ENCODE measurements at regions not wholly inside any gene's neighbourhood (a gene's known extent, or its start where the extent isn't known, plus 50 kb on each side); places are given as distances from the start of the nearest gene placed in this dataset.

DNA sequence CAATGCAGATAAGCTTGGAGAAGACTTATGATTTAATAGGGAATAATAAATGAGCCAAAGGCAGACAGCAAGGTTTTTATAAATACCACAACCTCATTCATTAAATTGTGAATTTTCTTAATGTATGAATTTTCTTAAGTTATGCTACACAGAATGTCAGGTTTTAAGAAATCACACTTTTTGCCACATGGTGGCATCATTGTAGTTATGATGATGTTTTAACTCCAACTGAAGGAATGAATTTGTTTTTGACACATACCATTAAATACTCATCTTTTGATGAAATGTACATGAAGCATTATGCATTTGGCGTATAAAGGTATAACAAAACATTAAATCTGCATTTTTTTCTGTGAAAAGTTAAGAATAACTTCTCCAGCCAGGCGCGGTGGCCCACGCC lies 524.1 kb upstream of the FBXO33 start:
- DNase-seq = no peak

DNA sequence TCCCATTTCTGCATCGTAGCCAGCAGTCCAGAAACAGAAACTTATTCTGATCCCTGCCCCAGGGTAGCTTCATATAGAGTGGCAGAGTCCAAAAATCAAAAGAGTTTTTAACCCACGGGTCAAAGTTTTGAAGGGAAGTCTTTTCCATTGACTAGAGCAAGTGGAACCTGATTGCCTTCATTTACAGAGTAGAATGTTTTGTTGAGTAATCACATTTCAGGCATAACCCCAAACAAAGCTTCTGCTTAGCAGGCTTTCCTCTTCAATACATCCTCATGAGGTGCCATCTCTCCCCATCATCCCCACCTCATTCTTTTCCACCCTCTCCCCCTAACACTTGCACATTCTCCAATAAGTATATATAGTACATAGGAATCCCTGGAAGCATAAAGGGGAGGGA lies 516.0 kb upstream of the FBXO33 start:
- DNase-seq = no peak

DNA sequence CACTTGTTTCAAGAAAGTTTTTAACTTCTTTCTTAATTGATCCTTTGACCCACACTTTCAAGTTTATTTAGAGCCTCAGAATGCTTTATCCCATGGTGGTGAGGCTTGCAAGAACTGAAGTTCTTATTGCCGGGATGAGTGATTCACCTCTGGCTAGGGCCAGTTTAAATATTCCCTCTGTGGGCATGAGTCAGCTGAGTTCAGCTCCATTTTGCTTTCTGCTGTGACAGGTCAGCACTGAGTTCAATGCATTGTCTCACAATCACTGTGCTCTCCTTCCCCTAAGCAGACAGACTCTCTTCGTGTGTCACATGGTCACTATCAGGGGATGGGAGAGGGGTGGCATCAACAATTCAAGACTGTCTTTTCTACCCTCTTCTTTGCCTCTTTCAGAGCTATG lies 514.6 kb upstream of the FBXO33 start:
- no peak for DNase-seq

DNA sequence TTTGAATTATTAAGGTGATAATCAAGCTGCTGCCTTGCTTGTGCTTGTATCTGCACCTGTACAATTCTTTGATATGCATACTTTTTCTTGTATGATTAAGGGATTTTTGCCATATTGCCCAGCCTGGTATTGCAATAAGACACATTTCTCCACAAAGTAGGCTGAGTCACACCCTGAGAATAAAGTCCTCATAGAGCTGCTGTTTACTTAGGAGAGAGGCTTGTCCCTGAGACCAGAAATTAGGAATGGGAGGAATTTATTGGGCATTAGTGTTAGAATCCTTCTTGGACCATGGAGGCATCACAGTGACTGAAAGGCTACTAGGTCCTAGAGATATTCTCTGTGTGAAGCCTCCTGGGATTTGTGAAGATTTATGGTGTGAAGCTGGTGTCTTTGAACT lies 506.8 kb upstream of the FBXO33 start:
- no peak for DNase-seq

DNA sequence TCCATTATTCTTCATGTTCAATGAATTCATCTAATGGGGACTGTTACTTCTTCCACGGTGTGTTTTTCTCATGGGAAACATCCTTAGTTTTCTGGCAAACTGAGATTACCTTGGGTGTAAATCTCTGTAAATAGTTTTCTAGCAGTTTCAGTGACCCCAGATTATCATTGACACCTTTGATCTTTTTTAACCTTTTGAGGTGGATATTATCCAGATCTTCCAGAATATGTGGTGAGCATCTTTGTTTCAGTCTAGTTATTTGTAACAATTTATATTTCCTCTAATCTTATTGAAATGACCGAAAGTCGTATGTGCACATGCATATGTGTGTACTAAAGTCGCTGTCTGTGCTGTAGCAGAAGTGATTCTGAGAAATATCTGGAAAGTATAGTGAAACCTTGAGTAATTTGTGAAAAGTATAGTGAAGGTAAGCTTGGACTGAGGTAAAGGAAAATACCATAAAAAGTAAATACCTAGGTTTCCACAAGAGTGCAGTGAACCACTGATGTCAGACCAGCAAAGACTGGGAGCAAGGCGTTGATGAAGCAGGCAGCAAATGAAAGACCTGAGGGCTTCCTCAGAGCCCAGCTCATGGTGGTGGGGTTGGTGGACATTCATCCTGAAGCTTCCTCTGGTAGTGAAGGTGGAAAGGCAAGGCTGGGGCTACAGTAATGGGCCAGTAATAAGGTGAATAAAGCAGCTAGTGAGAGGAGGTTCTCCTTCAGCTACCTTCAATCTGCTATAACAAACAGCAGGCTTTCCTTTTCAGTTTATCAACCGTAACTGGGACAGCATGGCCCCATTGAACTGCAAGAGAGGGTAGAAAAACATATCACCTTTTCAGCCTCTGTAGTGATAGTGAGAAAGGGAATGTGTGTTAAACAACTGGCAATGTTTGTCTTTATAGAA lies 480.2 kb upstream of the FBXO33 start:
- DNase-seq = peak in 1 of 5 experiments; percentile 22

DNA sequence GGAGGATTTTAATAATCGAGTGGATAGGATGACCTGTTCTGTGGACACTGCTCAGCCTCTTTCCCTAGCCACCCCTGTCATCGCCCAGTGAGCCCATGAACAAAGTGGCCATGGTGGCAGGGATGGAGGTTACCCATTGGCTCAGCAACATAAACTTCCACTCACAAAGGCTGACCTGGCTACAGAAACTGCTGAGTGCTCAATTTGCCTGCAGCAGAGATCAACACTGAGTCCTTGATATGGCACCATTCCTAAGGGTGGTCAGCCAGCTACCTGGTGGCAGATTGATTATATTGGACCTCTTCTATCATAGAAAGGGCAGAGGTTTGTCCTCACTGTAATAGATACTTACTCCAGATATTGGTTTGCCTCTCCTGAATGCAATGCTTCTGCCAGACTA lies 465.4 kb upstream of the FBXO33 start:
- no peak for DNase-seq

DNA sequence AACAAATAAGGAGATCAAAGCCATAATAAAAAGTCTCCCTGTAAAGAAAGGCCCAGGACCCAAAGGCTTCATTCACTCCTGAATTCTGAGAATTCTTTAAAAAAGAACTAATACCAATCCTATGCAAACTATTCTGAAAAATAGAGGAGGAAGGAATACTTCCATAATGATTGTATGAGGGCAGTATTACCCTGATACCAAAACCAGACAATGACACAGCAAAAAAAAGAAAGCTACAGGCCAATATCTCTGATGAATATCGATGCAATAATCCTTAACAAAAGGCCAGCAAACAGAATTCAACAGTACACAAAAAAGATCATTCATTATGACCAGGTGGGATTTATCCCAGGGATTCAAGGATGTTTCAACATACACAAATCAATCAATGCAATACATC lies 457.8 kb upstream of the FBXO33 start:
- no peak for DNase-seq

DNA sequence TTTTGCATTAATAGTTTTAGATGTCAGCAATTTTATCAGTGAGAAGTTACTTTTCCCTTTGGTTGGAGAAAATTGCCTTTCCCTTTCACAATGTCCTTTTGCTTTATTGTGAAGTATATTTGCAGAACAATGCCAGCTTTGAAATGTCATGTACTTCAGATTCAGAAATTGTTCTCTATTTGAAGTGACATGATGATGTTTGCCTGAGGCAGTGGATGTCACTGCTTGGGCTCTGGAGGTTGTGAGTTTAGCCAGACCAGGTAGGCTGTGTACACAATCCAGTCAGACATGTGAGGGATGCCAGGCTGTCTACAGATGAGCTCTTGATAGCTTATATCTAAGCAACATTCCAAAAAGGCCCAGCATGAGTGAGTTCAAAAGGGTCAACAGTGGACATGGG lies 451.9 kb upstream of the FBXO33 start:
- no peak for DNase-seq

DNA sequence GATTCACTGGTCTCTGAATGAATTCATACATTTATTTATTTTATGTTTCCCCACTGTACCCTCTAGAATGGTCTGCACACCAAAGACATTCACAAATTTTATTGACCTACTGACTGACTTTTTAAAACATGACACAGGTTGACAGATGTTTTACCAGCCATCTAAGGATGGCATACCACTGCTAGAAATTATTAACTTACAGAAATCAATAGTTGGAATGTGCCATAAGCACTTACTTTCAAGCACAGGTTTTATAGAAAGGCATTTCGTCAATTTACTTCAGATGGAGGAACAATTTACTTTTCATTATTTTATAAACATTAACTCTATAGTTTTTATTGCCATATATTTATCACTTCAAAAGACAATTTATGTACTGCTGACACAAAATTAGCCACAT lies 448.7 kb upstream of the FBXO33 start:
- DNase-seq = no peak

DNA sequence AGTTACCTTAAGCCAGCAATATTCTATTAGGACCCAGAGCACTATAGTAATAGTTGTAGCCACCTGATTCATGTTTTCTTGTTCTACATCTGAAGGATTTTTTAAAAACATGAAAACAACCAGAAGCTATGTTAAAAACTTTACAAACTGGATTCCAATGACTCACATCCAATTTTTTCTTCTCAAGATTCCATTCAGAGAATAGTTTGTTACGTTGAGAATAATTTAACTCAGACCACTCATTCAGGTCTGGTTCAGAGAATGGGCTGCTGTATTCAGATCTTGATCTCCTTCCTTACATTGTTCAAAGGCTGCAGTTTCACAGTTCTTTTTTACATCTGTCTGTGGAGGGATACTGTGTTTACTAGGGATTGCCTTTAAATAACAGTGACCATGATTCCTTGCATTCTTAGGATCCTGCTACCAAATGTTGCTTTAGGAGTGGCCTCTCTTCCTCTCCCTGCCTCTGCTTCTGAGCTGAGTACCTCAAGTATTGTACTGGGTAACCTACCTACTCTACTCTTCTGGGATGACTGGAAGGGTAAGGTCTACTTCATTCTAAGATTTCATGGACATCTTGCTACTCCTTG lies 448.0 kb upstream of the FBXO33 start:
- no peak for DNase-seq

DNA sequence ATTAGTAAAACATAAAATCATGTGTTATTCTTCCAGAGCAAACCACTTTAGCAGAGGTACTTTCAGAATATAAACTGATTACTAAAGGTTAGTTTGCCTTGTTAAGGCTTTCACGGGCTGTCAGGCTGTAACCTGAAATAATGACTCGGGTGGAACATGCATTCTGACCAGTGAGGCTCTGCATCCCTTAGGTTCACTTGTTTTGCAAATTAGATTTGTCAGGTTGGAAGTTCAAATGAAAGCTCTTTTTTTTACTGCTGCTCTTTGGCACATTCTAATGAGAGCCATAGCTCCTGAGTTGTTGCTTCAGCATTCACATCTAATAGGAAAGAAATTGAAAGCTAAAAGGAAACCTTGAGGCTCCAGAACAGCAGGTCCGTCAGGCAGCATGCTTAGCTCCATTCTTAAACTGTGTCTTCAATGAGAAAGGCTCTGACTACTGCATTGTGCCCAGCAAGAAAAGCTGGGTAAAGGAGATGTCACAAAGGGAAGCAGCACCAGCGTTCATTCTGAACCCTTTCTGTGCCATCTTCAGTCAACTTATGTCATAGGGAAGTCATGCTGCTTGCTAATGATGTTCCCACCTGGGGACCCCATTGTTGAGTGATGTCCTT lies 445.5 kb upstream of the FBXO33 start:
- DNase-seq = no peak

DNA sequence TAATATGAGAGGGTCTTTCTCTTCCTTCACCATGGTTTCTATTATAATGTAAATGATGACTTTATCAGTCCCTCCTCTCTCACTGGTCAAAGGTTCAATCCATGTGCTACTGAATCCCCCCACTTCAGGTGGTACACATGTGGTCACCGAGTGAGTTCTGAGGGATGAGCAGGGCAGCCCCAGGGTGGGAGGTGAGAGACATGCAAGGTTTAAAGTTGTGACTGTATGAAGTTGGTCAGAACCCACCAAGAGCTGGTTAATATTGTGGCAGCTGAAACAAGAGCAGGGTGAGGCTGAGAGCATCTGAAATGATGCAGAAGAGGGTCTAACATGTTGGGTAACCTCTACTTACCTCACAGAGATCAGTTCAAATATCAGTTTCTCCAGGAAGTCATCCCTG lies 444.7 kb upstream of the FBXO33 start:
- DNase-seq = no peak

DNA sequence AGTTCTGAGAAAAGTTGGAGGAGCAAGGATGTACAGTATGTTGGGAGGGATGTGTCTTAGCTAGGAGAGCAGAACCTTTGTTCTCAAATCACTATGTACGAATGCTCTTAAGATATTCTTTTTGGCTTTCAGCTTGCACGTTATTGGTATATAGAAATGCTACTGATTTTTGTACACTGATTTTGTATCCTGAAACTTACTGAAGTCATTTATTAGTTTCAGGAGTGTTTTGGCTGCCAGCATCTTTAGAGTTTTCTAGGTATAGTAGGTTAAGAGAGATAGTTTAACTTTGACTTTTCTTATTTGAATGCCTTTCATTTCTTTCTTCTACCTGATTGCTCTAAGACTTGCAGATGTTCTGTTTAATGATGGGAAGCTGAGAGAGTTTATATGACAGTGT lies 442.8 kb upstream of the FBXO33 start:
- DNase-seq = no peak

DNA sequence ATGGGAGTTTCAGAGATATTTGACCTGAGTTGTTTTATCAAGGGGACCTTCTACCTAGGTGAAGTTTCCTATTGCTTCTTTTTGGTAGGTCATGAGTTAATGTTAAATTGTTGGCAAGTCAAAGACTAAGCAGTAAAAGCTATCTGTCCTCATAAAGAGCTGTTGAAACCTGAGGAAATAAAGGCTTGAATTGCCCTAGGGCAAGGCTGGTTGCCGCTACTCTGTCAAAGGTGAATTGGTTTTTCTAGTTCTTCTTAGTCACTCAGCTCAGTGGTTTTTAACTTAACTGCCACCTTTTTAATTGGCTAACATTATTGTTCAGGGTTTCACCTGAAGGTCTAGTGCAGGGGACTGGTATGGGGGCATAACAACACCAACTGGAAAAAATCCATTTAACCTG lies 441.6 kb upstream of the FBXO33 start:
- DNase-seq = no peak

DNA sequence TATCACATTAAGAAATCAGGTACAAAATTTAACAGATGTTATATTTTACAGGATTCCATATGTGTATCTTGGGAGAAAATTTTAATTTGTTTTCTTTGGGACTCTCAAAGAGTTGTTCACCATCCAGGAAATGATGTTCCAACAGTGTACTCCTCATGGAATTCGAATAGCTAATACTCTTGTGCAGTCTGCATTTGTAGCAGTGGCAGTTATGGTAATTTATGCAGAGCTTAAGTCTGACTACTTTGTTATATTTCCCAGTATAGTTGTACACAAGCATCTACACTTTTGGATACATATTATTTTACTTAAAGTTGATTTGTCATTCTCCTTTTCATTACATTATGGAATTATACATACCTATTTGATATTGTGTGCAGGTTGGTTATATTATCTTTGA lies 436.7 kb upstream of the FBXO33 start:
- DNase-seq = no peak

DNA sequence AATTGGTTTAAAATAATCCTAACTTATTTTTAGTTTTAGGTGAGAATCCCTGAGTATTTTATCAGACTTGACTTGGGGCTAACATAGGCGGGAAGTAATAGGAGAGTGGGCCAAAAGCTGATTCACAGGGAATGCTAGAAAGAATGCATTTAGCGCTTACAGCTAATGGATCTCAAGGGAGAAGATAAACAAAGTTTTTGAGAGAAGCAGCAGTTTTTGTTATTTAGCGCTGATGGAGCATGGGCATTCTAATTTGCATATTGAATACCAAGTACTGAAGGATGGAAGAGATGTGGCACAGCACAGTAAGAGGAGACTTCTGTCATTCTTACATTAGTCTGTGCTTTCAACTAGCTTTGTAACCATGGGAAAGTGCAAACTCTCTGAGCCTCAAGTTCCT lies 436.0 kb upstream of the FBXO33 start:
- no peak for DNase-seq

DNA sequence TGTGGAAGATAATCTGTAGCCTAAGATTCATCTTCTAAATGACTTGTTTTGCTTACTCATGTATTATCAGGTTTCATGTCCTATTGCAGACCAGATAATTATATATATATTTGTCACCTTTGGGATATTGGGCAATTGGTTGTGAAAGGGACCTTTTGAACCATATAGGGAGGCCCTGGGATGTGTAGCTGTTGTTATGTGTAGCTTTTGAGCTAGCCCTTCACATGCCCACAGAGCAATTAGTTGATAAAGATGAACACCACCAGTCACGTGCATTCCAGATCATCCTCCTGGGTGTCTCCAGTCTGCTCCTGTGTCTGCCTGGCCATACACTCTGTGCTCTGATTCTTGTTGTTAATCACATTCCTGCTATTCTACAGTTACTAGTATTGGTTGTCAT lies 431.2 kb upstream of the FBXO33 start:
- DNase-seq = no peak

DNA sequence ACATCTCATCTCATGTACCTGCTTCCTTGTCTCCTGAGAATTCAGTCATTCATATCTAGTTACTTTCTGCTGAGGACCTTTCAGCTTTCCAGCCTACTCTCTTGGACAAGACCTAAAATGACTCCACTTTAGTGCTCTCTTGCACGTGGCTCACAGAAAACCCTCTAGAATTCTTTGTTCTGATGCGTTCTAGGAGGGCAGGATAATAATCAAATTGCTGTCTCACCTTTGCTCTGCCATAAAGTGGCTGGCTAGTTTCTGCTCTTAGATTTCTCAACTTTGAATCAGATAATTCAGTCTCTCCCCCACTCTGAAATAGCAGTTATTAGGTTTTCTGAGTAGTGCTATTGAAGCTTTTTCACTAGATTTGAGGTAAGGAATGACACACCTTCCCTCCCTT lies 429.5 kb upstream of the FBXO33 start:
- no peak for DNase-seq

DNA sequence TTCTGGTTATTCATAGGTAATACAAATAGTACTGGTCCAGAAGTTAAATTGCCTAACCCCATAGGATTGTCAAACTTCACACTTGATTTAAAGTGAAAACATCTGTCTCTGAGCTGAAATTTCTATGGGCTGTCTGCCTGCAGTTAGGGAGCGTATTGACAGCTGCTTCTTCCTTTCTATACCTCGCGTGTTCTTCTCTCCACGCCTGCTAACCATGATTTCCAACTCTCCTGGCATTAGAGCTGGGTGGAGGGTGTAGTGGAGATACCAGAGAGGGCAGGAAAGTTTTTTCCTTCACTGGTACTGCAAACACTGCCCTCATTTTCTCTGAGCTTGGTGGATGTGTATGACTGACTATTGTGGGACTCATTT lies 429.0 kb upstream of the FBXO33 start:
- DNase-seq = no peak

DNA sequence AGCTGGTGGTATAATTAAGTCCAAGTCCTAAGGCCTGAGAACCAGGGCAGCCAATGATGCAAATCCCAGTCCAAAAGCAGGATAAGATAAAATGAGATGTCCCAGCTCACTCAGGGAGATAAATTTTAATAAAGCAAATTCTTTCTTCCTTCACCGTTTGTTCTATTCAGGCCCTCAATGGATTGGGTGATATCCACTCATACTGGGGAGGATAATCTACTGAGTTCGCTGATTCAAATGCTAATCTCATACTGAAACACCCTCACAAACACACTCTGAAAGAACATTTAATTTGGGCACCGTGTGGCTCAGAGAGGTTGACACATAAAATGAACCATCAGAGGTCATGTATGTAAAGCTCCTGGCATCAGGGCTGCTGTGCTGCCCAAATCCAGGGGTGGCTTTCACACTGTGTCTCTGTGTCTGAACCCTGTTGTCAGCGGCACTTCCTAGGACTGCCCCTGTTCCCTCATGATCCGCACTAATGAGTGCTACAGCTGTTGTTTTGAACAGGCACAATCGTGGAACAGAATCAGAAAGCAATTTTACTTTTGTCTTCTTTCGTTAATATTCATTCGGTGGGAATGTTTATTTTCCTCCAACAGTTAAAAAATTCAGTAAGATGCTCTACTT lies 428.5 kb upstream of the FBXO33 start:
- no peak for DNase-seq

DNA sequence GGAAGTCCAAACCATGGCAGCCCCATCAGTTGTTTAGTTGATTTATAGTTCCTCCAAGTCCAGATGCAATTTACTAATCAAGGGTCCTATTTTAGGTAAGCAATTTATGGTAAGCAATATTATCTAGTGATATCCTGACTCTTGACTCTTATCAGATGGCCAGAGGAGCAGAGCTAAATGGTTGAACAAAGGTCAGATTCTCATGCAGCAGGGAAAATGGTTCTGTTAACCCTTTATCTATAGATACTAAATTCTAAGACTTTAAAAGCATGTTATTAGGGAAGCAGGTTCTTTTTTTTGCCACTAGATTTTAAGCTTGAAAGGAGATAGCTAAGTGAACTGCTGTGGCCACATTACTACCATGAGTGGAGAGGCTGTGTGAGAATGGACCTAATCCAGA lies 427.1 kb upstream of the FBXO33 start:
- DNase-seq = no peak

DNA sequence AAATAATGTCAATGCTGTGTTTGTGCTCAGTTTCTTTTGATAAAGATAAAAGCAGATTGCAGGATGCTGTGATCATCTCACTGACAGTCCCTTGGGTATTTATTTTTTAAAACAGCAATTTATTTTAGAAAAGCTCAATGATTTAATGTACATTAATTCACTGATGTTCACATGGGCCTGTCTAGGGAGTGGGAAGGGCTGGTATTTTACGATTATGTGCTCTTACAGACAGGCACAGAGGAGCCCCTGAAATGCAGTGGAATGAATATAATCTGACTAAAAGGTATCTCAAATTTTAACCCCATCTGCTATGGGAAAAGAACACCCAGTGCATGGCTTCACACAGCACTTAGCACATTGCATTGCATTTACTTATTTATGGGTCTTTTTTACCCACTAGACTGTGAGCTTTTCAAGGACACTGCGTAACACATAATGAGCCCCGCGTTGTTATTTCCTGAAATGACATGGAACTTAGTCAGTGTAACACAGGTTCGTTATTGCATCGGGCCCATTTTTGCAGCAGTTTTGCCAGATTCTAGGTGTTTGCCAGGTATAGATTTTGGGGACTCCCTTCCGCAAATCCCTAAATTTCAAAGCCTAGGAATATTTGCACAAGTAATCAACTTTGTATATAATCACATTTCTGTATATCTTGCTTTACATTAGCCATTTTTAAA lies 425.3 kb upstream of the FBXO33 start:
- no peak for DNase-seq

DNA sequence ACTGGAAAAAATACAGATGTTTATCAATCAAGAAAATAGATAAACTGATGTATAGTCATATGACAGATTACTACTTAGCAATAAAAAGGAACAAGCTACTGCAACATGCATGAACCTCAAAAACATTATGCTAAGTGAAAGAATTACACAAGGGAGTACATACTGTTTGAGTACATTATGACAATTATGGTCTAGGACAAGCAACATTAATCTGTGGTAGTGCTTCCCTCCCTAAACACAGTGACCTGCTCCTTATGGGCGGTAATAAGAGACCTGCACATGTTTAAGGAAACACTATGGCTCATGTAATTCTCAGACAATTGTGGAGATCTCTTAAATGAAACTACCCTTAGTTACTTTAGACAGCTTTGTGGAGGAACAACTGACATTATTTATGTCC lies 421.2 kb upstream of the FBXO33 start:
- no peak for DNase-seq
